WTC11 (cell line): ENCODE measurements at regions not wholly inside any gene's neighbourhood (a gene's known extent, or its start where the extent isn't known, plus 50 kb on each side); places are given as distances from the start of the nearest gene placed in this dataset.

Experiments
- ATAC-seq: fragments of 200-7000 bp; cut with Tn5 transposase; 2 replicates; pipeline ENCODE4 v1.10.0; 2021; ENCODE audit warnings: mild to moderate bottlenecking, moderate library complexity
- CTCF ChIA-PET: fragments of 300-600 bp; sonication (Branson Sonifier 250); formaldehyde crosslinking; loops from one replicate; lab custom pipeline; 2021; ENCODE audit warnings: antibody characterized with exemption; lab: Charles Lee
- POLR2A ChIA-PET: fragments of 350-600 bp; sonication (Branson Sonifier 250); formaldehyde crosslinking; loops from one replicate; lab custom pipeline; 2021; ENCODE audit warnings: antibody characterized with exemption; lab: Charles Lee
- DNase-seq: peaks from one replicate; pipeline ENCODE4 v3.0.0; 2021; ENCODE audit warnings: low spot score
- H3K27ac Mint-ChIP-seq: 2 replicates; pipeline ENCODE4 v1.8.0; 2021; ENCODE audit warnings: mixed read lengths
- H3K27me3 Mint-ChIP-seq: 2 replicates; pipeline ENCODE4 v1.8.0; 2021; ENCODE audit warnings: low read depth, mild to moderate bottlenecking, moderate library complexity, mixed read lengths
- H3K36me3 Mint-ChIP-seq: 2 replicates; pipeline ENCODE4 v1.8.0; 2021; ENCODE audit warnings: mixed read lengths
- H3K4me1 Mint-ChIP-seq: 2 replicates; pipeline ENCODE4 v1.8.0; 2022; ENCODE audit warnings: mixed read lengths
- H3K4me3 Mint-ChIP-seq: 2 replicates; pipeline ENCODE4 v1.8.0; 2021; ENCODE audit warnings: mild to moderate bottlenecking, moderate library complexity, mixed read lengths
- H3K9me3 Mint-ChIP-seq: 2 replicates; pipeline ENCODE4 v1.8.0; 2021; ENCODE audit warnings: mixed read lengths
- CREB1 ChIP-seq: sonication (generic); formaldehyde crosslinking; IDR thresholded peaks from 2 replicates; pipeline ENCODE4 v1.8.0; 2023; ENCODE audit warnings: mild to moderate bottlenecking, missing genetic modification reagents
- CREM ChIP-seq: sonication (generic); formaldehyde crosslinking; IDR thresholded peaks from 2 replicates; pipeline ENCODE4 v1.8.1; 2022; ENCODE audit warnings: mild to moderate bottlenecking, missing genetic modification reagents, moderate library complexity
- E2F1 ChIP-seq: sonication (generic); formaldehyde crosslinking; IDR thresholded peaks from 2 replicates; pipeline ENCODE4 v1.8.0; 2022; ENCODE audit warnings: mild to moderate bottlenecking, missing genetic modification reagents
- ESRRA ChIP-seq: sonication (generic); formaldehyde crosslinking; IDR thresholded peaks from 2 replicates; pipeline ENCODE4 v1.8.1; 2022; ENCODE audit warnings: mild to moderate bottlenecking, missing genetic modification reagents, borderline replicate concordance
- GRHL2 ChIP-seq: fragments of 250-450 bp; sonication (Bioruptor Pico); IDR thresholded peaks from 2 replicates; pipeline ENCODE4 v1.8.0; 2022; ENCODE audit warnings: mild to moderate bottlenecking, moderate library complexity; ENCODE audit not compliant: insufficient replicate concordance, severe bottlenecking
- JAZF1 ChIP-seq: fragments of 250-450 bp; sonication (Bioruptor Pico); IDR thresholded peaks from 2 replicates; pipeline ENCODE4 v1.9.0; 2021; ENCODE audit warnings: moderate library complexity, mild to moderate bottlenecking, inconsistent platforms
- RORB ChIP-seq: fragments of 250-450 bp; sonication (Bioruptor Pico); IDR thresholded peaks from 2 replicates; pipeline ENCODE4 v1.9.0; 2021; ENCODE audit warnings: mild to moderate bottlenecking
- SMAD3 ChIP-seq: sonication (generic); formaldehyde crosslinking; IDR thresholded peaks from 2 replicates; pipeline ENCODE4 v1.8.0; 2022; ENCODE audit warnings: missing genetic modification reagents, mild to moderate bottlenecking, borderline replicate concordance
- SP1 ChIP-seq: sonication (generic); formaldehyde crosslinking; conservative IDR thresholded peaks from 2 replicates; pipeline ENCODE4 v1.8.1; 2022; ENCODE audit warnings: missing genetic modification reagents
- TP53 ChIP-seq: sonication (generic); formaldehyde crosslinking; IDR thresholded peaks from 2 replicates; pipeline ENCODE4 v1.8.1; 2023; ENCODE audit warnings: mild to moderate bottlenecking, missing genetic modification reagents
- ZNF138 ChIP-seq: sonication (generic); formaldehyde crosslinking; conservative IDR thresholded peaks from 2 replicates; pipeline ENCODE4 v1.8.1; 2022; ENCODE audit warnings: mild to moderate bottlenecking, moderate library complexity, missing genetic modification reagents
- ZNF263 ChIP-seq: sonication (generic); formaldehyde crosslinking; IDR thresholded peaks from 2 replicates; pipeline ENCODE4 v1.8.1; 2022; ENCODE audit warnings: low read depth, mild to moderate bottlenecking, moderate library complexity, missing genetic modification reagents
- ZNF425 ChIP-seq: fragments of 250-450 bp; sonication (Bioruptor Pico); conservative IDR thresholded peaks from 2 replicates; pipeline ENCODE4 v1.9.0; 2021; ENCODE audit warnings: mild to moderate bottlenecking
- ZNF512 ChIP-seq: sonication (generic); formaldehyde crosslinking; IDR thresholded peaks from 2 replicates; pipeline ENCODE4 v1.8.1; 2022; ENCODE audit warnings: missing genetic modification reagents, borderline replicate concordance
- ZNF671 ChIP-seq: fragments of 250-450 bp; sonication (Bioruptor Pico); IDR thresholded peaks from 2 replicates; pipeline ENCODE4 v1.8.0; 2021; ENCODE audit warnings: mild to moderate bottlenecking
- TF ChIP-seq, protein P1 (sequence below): sonication (generic); formaldehyde crosslinking; IDR thresholded peaks from 2 replicates; pipeline ENCODE4 v1.8.1; 2023; ENCODE audit warnings: mild to moderate bottlenecking, moderate library complexity, missing genetic modification reagents
- TF ChIP-seq, protein P2 (sequence below): sonication (generic); formaldehyde crosslinking; IDR thresholded peaks from 2 replicates; pipeline ENCODE4 v1.8.1; 2023; ENCODE audit warnings: mild to moderate bottlenecking, missing genetic modification reagents

GRCh38 chr4:131084997-131085396 is 1989.0 kb downstream of the C4orf33 start (continued):
- TF ChIP-seq ZNF512 (no peak), ZNF138 (no peak), SMAD3 (CRISPR knock-in tag) (no peak)
- TF ChIP-seq, protein P1, sequence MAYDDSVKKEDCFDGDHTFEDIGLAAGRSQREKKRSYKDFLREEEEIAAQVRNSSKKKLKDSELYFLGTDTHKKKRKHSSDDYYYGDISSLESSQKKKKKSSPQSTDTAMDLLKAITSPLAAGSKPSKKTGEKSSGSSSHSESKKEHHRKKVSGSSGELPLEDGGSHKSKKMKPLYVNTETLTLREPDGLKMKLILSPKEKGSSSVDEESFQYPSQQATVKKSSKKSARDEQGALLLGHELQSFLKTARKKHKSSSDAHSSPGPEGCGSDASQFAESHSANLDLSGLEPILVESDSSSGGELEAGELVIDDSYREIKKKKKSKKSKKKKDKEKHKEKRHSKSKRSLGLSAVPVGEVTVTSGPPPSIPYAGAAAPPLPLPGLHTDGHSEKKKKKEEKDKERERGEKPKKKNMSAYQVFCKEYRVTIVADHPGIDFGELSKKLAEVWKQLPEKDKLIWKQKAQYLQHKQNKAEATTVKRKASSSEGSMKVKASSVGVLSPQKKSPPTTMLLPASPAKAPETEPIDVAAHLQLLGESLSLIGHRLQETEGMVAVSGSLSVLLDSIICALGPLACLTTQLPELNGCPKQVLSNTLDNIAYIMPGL (CRISPR knock-in tag): no peak

GRCh38 chr4:131091896-131092295 is 1995.9 kb downstream of the C4orf33 start:
- peaks cover 2% of the 10 kb centered on the region; the same call in 1 of the 2 replicates for H3K4me1 Mint-ChIP-seq
- no peaks in the 10 kb centered on the region for H3K36me3 Mint-ChIP-seq
- TF ChIP-seq ZNF671 (no peak), JAZF1 (CRISPR knock-in tag) (no peak), SP1 (CRISPR knock-in tag) (no peak), TP53 (CRISPR knock-in tag) (no peak), E2F1 (CRISPR knock-in tag) (no peak), CREM (CRISPR knock-in tag) (no peak), ZNF263 (CRISPR knock-in tag) (no peak), ESRRA (CRISPR knock-in tag) (no peak)
- TF ChIP-seq, protein P1 (CRISPR knock-in tag): no peak
- POLR2A ChIA-PET: no interaction called here
- CTCF ChIA-PET: interaction anchor here (1.3 kb wide), 1 partner anchor 210 kb away, joined by 4 read pairs; no protein-coding TSS in a partner anchor
- H3K27me3 Mint-ChIP-seq: no peaks in the 10 kb centered on the region
- no peak for DNase-seq
- H3K4me3 Mint-ChIP-seq: no peak overlapping the region
- ATAC-seq: no peak
- H3K27ac Mint-ChIP-seq: no peak overlapping the region
- H3K9me3 Mint-ChIP-seq: no peaks in the 10 kb centered on the region

- CTCF ChIA-PET: no interaction called here
- no peak for ATAC-seq
These were observed 1997.4 kb downstream of the C4orf33 start for GRCh38 chr4:131093303-131093702.

More at GRCh38 chr4:131093303-131093702, 1997.4 kb downstream of the C4orf33 start:
- Mint-ChIP-seq H3K27me3 (no peaks in the 10 kb centered on the region), H3K9me3 (no peaks in the 10 kb centered on the region), H3K4me1 (peaks cover 2% of the 10 kb centered on the region; the same call in 1 of the 2 replicates), H3K36me3 (no peaks in the 10 kb centered on the region), H3K4me3 (no peak overlapping the region)
- DNase-seq: no peak
- TF ChIP-seq ZNF512 (no peak), GRHL2 (no peak), ZNF425 (no peak), RORB (CRISPR knock-in tag) (no peak), CREB1 (CRISPR knock-in tag) (no peak)
- TF ChIP-seq, protein P2, sequence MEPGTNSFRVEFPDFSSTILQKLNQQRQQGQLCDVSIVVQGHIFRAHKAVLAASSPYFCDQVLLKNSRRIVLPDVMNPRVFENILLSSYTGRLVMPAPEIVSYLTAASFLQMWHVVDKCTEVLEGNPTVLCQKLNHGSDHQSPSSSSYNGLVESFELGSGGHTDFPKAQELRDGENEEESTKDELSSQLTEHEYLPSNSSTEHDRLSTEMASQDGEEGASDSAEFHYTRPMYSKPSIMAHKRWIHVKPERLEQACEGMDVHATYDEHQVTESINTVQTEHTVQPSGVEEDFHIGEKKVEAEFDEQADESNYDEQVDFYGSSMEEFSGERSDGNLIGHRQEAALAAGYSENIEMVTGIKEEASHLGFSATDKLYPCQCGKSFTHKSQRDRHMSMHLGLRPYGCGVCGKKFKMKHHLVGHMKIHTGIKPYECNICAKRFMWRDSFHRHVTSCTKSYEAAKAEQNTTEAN (CRISPR knock-in tag): no peak
- TF ChIP-seq, all 79 proteins: peak for 0
- POLR2A ChIA-PET: no interaction called here
- no peak overlapping the region for H3K27ac Mint-ChIP-seq
